Stimulated activated CD4-positive, alpha-beta T cell treated with anti-CD3 and anti-CD28 coated beads, Interleukin-1b, Interleukin-23, amount 100 ng/mL, for 48 hours (primary cell): ENCODE measurements at regions not wholly inside any gene's neighbourhood (a gene's known extent, or its start where the extent isn't known, plus 50 kb on each side); places are given as distances from the start of the nearest gene placed in this dataset.
"Not testable (repeated sequence)": the region's sequence is repeated elsewhere in the genome, so short reads cannot be mapped to it uniquely, and the experiment has no call there.

Source experiments
- DNase-seq: peaks from one replicate; pipeline ENCODE4 v3.0.0-alpha.2; 2020

GRCh38 chr15:91625506-91625905 is 228.0 kb upstream of the SLCO3A1 start:
- DNase-seq: no peak

- no peak for DNase-seq
Observed at GRCh38 chr15:91627473-91628278, 225.8 kb upstream of the SLCO3A1 start.

DNA sequence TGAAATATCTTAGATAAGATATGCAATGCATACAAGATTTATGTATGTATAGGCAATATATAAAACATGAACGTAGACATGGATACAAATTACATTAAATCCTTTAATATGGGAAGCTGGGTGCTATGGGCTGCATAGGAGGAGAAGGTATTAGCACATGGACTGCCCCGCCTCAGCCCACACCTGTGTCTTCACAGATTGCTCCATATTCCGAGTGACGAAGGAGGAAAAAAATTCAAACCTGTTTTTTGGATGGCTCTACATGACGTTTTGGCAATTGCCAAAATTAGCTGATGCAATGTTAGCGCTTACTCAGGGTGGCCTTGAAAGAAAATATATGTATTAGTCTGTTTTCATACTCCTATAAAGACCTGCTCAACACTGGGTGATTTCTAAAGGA is 223.4 kb upstream of the SLCO3A1 start:
- no peak for DNase-seq

GRCh38 chr15:91632176-91632575 is 221.3 kb upstream of the SLCO3A1 start:
- no peak for DNase-seq

- DNase-seq: no peak
Observed at GRCh38 chr15:91632981-91633380, 220.5 kb upstream of the SLCO3A1 start.

- no peak for DNase-seq
Observed at GRCh38 chr15:91634179-91634578, 219.3 kb upstream of the SLCO3A1 start.

- no peak for DNase-seq
Observed at GRCh38 chr15:91635080-91635479, 218.4 kb upstream of the SLCO3A1 start.

DNA sequence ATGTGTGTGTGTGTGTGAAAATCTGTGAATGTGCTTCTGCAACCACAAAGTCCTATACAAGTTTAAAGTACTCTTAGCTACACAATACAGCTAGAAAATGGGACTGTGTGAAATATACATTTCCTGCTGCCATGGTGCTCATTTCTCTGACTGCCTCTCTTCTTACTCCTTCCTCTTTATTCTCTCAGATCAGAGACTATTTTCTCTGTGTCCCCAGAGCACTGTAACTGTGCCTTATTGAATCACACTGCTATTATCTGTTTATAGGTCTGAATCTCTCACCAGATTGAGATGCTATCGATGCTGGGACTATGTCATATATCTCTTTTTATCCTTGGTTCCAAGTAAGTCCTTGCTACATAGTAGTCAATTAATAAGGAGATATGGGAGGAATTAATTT is 217.9 kb upstream of the SLCO3A1 start:
- DNase-seq: no peak

DNA sequence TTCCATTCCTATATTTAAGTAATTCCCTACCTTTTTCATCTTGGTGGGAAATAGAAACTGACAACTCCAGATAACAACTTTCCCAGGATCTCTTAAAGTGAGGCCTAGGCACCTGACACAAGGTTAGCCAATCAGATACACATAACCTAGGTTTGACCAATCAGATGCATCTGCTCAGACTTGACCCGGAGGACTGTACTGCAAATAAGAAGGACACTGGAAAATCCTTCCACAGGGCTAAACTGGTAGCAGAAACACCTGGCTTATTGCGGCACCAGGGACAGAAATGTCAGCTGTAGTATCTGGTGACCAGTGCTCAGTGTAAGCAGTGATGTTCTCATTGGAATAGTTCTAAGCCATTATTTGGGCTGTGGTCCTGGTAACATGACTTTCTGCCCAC is 204.5 kb upstream of the SLCO3A1 start:
- DNase-seq: no peak

DNA sequence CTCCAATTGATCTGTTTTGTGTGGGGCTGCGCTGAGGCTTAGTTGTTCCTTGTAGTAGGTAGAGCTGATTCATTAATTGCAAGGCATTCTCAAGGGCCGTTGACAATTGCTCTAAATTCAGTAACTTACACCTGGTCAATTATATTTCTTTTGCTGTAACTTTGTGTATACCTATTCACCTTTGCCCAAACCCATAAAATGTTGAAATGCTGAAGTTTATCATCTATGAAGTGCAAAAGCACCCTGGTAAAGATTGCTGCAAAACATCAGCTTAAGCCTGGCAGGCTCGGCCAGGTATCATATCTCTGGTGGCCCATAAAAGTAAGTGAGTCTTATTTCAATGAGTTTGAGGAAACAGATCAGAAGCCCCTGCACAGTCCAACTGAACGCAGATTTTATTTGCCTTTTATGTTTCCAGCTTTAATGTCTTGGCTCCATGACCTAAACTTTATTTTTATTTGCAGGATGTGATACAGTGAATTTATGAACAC is 203.6 kb upstream of the SLCO3A1 start:
- no peak for DNase-seq

- DNase-seq: no peak
Observed at GRCh38 chr15:91651251-91651650, 202.3 kb upstream of the SLCO3A1 start.

DNA sequence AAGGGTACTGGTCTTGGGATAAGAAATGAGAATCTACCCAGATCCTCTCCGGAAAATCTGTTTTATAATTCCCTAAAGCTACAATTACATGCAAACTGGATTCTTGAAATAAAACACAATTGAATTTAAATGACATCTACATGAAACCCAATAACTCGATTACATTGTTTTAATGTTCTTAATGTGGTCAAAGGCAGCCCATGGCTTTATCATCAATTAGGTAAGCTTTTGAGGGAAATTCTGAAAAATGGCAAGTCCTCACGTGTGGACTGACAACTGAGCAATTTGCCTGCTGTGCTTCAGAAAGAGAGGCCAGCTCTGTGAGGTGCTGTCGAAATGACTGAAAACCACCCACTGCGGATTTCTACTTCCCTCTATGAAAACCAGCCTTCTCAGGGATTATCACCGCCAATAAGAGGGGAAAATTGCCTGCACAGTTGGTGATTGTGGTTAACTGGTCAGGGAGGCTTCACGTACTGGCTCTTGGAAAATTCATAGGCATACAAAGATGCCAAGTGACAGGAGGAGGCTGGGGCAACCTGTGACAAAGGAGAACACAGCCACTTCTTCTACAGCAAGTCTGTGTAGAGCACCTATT is 200.8 kb upstream of the SLCO3A1 start:
- DNase-seq: no peak

GRCh38 chr15:91655563-91656290 is 197.8 kb upstream of the SLCO3A1 start:
- not testable (repeated sequence) for DNase-seq

DNA sequence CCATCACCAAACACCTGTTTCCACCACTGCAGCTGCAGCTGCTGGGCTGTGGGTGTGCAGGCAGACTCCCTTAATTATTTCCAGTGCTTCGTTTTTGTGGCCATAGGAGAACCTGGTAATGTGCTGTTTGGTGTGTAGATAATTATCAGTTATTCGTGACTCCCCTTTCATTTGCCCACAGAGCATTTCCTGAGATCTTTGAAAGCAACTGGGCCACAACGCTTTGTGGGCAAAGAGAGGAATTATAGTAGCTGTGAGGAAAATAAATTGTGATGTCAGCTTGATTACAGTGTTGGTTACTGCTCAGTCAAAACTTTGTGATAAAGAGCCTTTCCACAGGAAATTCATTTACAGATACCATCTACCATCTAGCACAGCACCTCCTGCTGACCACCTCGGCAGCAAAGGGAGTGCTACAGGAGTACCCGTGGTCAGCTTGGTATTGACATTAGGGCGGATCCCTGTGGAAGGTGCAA is 193.3 kb upstream of the SLCO3A1 start:
- DNase-seq: no peak

- DNase-seq: no peak
Observed at GRCh38 chr15:91664224-91664836, 189.2 kb upstream of the SLCO3A1 start.

- no peak for DNase-seq
Observed at GRCh38 chr15:91665212-91665611, 188.3 kb upstream of the SLCO3A1 start.

- no peak for DNase-seq
Observed at GRCh38 chr15:91668370-91668769, 185.1 kb upstream of the SLCO3A1 start.

DNA sequence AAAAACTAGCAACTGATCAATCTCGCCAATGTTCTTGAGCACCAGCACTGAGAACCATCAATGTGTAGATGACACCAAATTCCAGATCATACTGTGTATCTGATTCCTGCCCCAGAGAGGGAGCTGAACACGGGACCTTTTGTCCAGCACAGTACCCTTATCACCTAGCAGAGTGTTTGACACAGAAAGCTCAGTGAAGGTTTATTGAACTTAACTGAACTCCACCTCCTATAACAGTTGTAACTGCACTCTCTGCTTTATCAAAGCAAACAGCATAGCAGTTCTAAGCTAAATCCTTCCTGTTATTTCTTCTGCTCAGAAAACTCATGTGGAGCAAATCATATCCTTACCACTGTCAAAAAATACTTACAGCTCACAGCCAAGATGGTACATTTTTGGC is 183.4 kb upstream of the SLCO3A1 start:
- no peak for DNase-seq

DNA sequence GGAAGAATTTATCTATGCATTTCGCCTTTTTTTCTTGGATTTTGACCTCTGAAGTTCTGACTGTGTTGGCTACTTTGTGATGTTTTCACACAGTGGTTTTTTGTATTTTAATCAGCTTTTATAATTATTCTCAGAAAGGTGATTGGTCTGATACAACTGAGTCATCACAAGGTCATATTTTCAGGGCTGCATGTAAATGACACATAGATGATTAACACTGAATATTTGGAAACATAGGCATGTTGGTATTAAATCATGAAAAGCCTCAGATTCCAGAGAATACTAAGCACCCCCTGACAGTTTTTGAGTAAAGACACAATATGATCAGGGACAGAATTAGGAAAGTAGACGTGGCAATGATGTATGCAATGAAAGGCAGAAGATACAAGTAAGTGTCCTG is 175.5 kb upstream of the SLCO3A1 start:
- no peak for DNase-seq

DNA sequence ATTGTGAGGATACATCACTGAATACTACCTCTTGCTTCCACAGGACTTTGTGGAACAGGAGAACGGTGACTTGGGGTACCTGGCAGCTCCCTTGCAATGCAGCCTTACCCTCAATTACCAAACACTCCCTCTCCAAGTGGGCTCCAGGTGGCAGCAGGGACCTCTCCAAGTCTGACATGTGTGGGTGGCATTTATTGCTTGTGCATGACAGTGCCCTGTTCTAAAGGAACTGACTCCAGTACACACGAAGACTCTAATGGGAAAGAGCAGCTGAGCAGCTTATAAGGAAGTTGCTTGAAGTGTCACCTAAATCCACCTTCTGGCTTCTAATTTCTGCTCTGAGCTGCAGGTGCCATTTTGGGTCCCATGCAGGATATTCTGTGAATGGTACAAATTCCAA is 174.1 kb upstream of the SLCO3A1 start:
- no peak for DNase-seq

- DNase-seq: no peak
Observed at GRCh38 chr15:91685436-91685835, 168.1 kb upstream of the SLCO3A1 start.

- no peak for DNase-seq
Observed at GRCh38 chr15:91688811-91689210, 164.7 kb upstream of the SLCO3A1 start.

- no peak for DNase-seq
Observed at GRCh38 chr15:91689377-91689776, 164.1 kb upstream of the SLCO3A1 start.
